GM12891 (cell line): ENCODE measurements at regions not wholly inside any gene's neighbourhood (a gene's known extent, or its start where the extent isn't known, plus 50 kb on each side); places are given as distances from the start of the nearest gene placed in this dataset.

Experiments
- POLR2A ChIP-seq: IDR thresholded peaks from 2 replicates; pipeline ENCODE4 v1.6.1; 2011; ENCODE audit warnings: low read depth, low read length, control low read depth
- SPI1 ChIP-seq: IDR thresholded peaks from 2 replicates; pipeline ENCODE4 v1.6.1; 2011; ENCODE audit warnings: low read depth, low read length, control low read depth

DNA sequence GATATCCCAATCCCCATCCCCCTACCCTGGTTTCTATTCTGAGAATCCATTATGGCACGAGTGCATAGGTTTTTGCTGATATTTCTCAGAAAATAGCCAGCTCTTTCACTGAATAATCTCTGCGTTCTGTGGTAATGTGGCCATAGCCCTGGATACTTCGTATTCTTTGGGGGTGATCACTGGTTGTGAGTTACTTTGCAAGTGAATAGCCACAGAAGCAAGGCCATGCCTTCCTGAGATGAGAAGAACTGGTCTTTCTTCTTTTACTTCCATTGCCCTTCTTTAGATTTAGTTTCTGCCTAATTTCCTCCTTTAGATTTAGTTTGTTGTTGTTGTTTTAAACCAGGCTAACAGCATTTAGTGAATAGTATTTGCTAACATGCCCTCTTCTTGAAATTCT lies 323.4 kb downstream of the CDC14C start:
- no peak for TF ChIP-seq SPI1
- no peak for TF ChIP-seq POLR2A
